ENCODE measurements at regions not wholly inside any gene's neighbourhood (a gene's known extent, or its start where the extent isn't known, plus 50 kb on each side); places are given as distances from the start of the nearest gene placed in this dataset.

GRCh38 chr6:119726086-119726485 lies 376.5 kb upstream of the MAN1A1 start:
- TF ChIP-seq, protein P1, sequence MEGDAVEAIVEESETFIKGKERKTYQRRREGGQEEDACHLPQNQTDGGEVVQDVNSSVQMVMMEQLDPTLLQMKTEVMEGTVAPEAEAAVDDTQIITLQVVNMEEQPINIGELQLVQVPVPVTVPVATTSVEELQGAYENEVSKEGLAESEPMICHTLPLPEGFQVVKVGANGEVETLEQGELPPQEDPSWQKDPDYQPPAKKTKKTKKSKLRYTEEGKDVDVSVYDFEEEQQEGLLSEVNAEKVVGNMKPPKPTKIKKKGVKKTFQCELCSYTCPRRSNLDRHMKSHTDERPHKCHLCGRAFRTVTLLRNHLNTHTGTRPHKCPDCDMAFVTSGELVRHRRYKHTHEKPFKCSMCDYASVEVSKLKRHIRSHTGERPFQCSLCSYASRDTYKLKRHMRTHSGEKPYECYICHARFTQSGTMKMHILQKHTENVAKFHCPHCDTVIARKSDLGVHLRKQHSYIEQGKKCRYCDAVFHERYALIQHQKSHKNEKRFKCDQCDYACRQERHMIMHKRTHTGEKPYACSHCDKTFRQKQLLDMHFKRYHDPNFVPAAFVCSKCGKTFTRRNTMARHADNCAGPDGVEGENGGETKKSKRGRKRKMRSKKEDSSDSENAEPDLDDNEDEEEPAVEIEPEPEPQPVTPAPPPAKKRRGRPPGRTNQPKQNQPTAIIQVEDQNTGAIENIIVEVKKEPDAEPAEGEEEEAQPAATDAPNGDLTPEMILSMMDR (conservative IDR thresholded peaks at IDR 0.05; ENCODE audit: low read length): no peak
- no peak for TF ChIP-seq EZH2phosphoT487 (IDR thresholded peaks at IDR 0.05; ENCODE audit: borderline replicate concordance, low read depth, low read length)
